IMR-90 (cell line): ENCODE measurements at regions not wholly inside any gene's neighbourhood (a gene's known extent, or its start where the extent isn't known, plus 50 kb on each side); places are given as distances from the start of the nearest gene placed in this dataset.

ENCODE experiments used
- ATAC-seq: fragments of 200-7000 bp; cut with Tn5 transposase; 2 replicates; pipeline ENCODE4 v1.9.1; 2020; ENCODE audit warnings: low read depth, mild to moderate bottlenecking, moderate library complexity
- BruUV-seq: library from RNA; stranded (reverse); fragments of 400-500 nt; replicated peaks from 2 replicates; lab custom pipeline; 2021; lab: Mats Ljungman, UMichigan
- CTCF ChIA-PET: fragments of 300-600 bp; formaldehyde crosslinking; extraction: SDS; loops from one replicate; lab custom pipeline; 2021; ENCODE audit warnings: antibody characterized with exemption; lab: Yijun Ruan, JAX
- POLR2A ChIA-PET: fragments of 300-600 bp; sonication (Branson Sonifier 250); formaldehyde crosslinking; loops from one replicate; lab custom pipeline; 2022; ENCODE audit warnings: antibody characterized with exemption; ENCODE audit not compliant: unreplicated experiment; lab: Charles Lee
- DNase-seq: peaks from one replicate; pipeline ENCODE4 v3.0.0; 2013
- H2AFZ ChIP-seq: replicated peaks from 2 replicates; pipeline ENCODE3; 2013; ENCODE audit warnings: low read length, mild to moderate bottlenecking; ENCODE audit not compliant: poor library complexity
- H2AK5ac ChIP-seq: 2 replicates; pipeline ENCODE4 v1.6.1; 2013; ENCODE audit warnings: low read depth, low read length, inconsistent platforms
- H2AK9ac ChIP-seq: replicated peaks from 2 replicates; pipeline ENCODE3; 2013; ENCODE audit warnings: mild to moderate bottlenecking, low read depth, low read length, moderate library complexity; ENCODE audit not compliant: poor library complexity
- H2BK120ac ChIP-seq: 2 replicates; pipeline ENCODE4 v1.6.1; 2013; ENCODE audit warnings: low read depth, low read length, inconsistent platforms
- H2BK15ac ChIP-seq: 3 replicates; pipeline ENCODE4 v1.6.1; 2013; ENCODE audit warnings: low read depth, low read length, inconsistent platforms
- H2BK20ac ChIP-seq: 2 replicates; pipeline ENCODE4 v1.6.1; 2013; ENCODE audit warnings: low read depth, mild to moderate bottlenecking, inconsistent platforms, low read length, moderate library complexity
- H2BK5ac ChIP-seq: 2 replicates; pipeline ENCODE4 v1.6.1; 2013; ENCODE audit warnings: mild to moderate bottlenecking, low read depth, low read length, inconsistent platforms; ENCODE audit not compliant: poor library complexity, severe bottlenecking
- H3K14ac ChIP-seq: replicated peaks from 2 replicates; pipeline ENCODE4 v1.6.1; 2013; ENCODE audit warnings: low read depth, low read length, inconsistent platforms
- H3K18ac ChIP-seq: 2 replicates; pipeline ENCODE4 v1.6.1; 2013; ENCODE audit warnings: low read depth, low read length, control low read depth
- H3K23ac ChIP-seq: 2 replicates; pipeline ENCODE4 v1.6.1; 2013; ENCODE audit warnings: low read depth, low read length, inconsistent platforms
- H3K27ac ChIP-seq: 2 replicates; pipeline ENCODE4 v1.5.1; 2013; ENCODE audit warnings: mild to moderate bottlenecking, control low read depth, low read length; ENCODE audit not compliant: insufficient read depth
- H3K27me3 ChIP-seq: 2 replicates; pipeline ENCODE4 v1.6.1; 2013; ENCODE audit warnings: low read length; ENCODE audit not compliant: control insufficient read depth, insufficient read depth
- H3K36me3 ChIP-seq: 2 replicates; pipeline ENCODE4 v1.6.1; 2013; ENCODE audit warnings: low read length, mixed read lengths; ENCODE audit not compliant: control insufficient read depth, insufficient read depth
- H3K4ac ChIP-seq: 2 replicates; pipeline ENCODE4 v1.6.1; 2013; ENCODE audit warnings: low read depth, low read length, inconsistent platforms
- H3K4me1 ChIP-seq: 2 replicates; pipeline ENCODE4 v1.6.1; 2013; ENCODE audit warnings: low read length, mixed read lengths; ENCODE audit not compliant: control insufficient read depth, insufficient read depth
- H3K4me2 ChIP-seq: 2 replicates; pipeline ENCODE4 v1.6.1; 2013; ENCODE audit warnings: low read depth, mild to moderate bottlenecking, control low read depth, low read length, moderate library complexity
- H3K4me3 ChIP-seq: 2 replicates; pipeline ENCODE4 v1.5.1; 2013; ENCODE audit warnings: low read depth, mild to moderate bottlenecking, control low read depth, low read length, moderate library complexity; ENCODE audit not compliant: insufficient read depth
- H3K56ac ChIP-seq: 2 replicates; pipeline ENCODE4 v1.6.1; 2013; ENCODE audit warnings: low read length, inconsistent platforms; ENCODE audit not compliant: insufficient read depth; ENCODE audit errors: extremely low read depth
- H3K79me1 ChIP-seq, 2 experiments: 2 replicates each; pipeline ENCODE4 v1.6.1; 2013; ENCODE audit warnings: low read length in 2 of 2, inconsistent platforms in 1 of 2, low read depth in 1 of 2
- H3K9ac ChIP-seq: 2 replicates; pipeline ENCODE4 v1.6.1; 2013; ENCODE audit warnings: low read depth, low read length, control low read depth
- H3K9me1 ChIP-seq: 2 replicates; pipeline ENCODE4 v1.6.1; 2013; ENCODE audit warnings: low read length, inconsistent platforms; ENCODE audit not compliant: insufficient read depth
- H3K9me3 ChIP-seq: 2 replicates; pipeline ENCODE4 v1.6.1; 2013; ENCODE audit warnings: low read length; ENCODE audit not compliant: control insufficient read depth, insufficient read depth
- H4K20me1 ChIP-seq: 2 replicates; pipeline ENCODE4 v1.6.1; 2013; ENCODE audit warnings: low read length, inconsistent platforms; ENCODE audit not compliant: insufficient read depth
- H4K5ac ChIP-seq: 2 replicates; pipeline ENCODE4 v1.6.1; 2013; ENCODE audit warnings: mild to moderate bottlenecking, low read depth, low read length, control low read depth
- H4K8ac ChIP-seq, 2 experiments: 2 replicates each; pipeline ENCODE4 v1.6.1; 2013; ENCODE audit warnings: low read depth in 2 of 2, low read length in 2 of 2, control low read depth in 1 of 2, inconsistent platforms in 1 of 2
- H4K91ac ChIP-seq: 2 replicates; pipeline ENCODE4 v1.6.1; 2013; ENCODE audit warnings: low read depth, low read length, inconsistent platforms; ENCODE audit not compliant: insufficient read depth
- CEBPB ChIP-seq: IDR thresholded peaks from 2 replicates; pipeline ENCODE4 v1.6.1; 2012; ENCODE audit warnings: low read depth, low read length, improper control_type of control experiment
- WGBS, 2 experiments: methylation state at CpG; one replicate each; pipeline versions ENCODE4 v1.1.5 to v1.1.7; 2013; ENCODE audit warnings: missing lambda C conversion rate in 2 of 2; ENCODE audit not compliant: insufficient read length in 1 of 2; ENCODE audit errors: extremely low coverage in 2 of 2; 5-methylcytosine and 5-hydroxymethylcytosine counted together
- dilution Hi-C: fragments of 300-500 bp; cut with HindIII; formaldehyde crosslinking; loops from one replicate; pipeline ENCODE4 v1.14.3; 2018; ENCODE audit warnings: low sequenced_read_pairs; ENCODE audit not compliant: unreplicated experiment
- in situ Hi-C: fragments of 300-500 bp; cut with MboI; formaldehyde crosslinking; loops from 3 replicates; pipeline ENCODE4 v1.14.3; 2019; ENCODE audit warnings: low sequenced_read_pairs, inconsistent platforms, mixed read lengths
- intact Hi-C: fragments of 100-400 bp; cut with micrococcal nuclease; formaldehyde crosslinking; loops from 2 replicates; pipeline ENCODE4 v1.10.0; 2022
- TF ChIP-seq, protein P1 (sequence below): fragments of 150-350 bp; IDR thresholded peaks from 2 replicates; pipeline ENCODE4 v1.6.1; 2017; ENCODE audit warnings: mild to moderate bottlenecking, antibody characterized with exemption, low read length, low read depth

DNA sequence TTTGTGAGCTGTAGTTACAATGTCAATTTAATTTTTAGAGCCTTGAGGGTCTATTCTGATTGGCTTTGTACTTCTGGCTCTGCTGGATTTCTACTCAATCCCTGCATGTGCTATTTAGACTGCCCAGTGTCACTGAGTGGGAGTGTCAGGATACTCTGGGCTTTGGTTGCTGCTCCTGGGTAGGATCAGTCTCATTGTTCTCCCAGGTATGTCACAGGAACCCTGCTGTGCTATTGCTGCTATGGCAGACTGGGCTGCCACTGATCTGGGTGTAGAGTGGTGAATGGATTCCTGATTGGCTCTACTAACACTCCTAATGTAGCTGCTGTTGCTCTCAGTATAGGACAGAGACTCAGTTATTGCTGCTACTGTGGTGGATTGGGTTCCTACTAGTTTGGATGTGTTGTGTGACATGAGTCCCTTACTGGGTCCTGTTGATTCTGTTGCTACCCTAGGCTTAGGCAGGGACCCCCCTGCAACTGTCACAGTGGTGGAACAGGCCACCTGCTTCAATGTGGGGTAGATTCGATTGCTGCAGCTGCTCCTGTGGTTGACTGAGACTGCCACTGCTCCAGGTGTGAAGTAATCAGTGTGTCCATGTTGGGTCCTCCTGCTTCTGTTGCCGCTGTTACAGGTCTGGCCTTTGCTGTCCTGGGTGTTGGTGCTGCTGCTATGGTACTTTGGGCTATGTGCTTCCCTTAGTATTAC is 707.8 kb upstream of the AMOT start:
- Histone ChIP-seq H3K14ac (no peak overlapping the region), H3K27ac (no peak overlapping the region), H2BK5ac (no peak overlapping the region), H3K4me2 (no peak overlapping the region), H2BK20ac (no peak overlapping the region), H3K23ac (no peak overlapping the region), H4K8ac (no peak overlapping the region), H2AK5ac (no peak overlapping the region), H2BK15ac (no peak overlapping the region), H3K27me3 (peaks cover 2% of the 10 kb centered on the region; the same call in 1 of the 2 replicates), H2BK120ac (no peak overlapping the region), H3K4me3 (no peak overlapping the region), H3K4me1 (no peaks in the 10 kb centered on the region), H4K5ac (no peak overlapping the region), H3K9me3 (no peaks in the 10 kb centered on the region; the same call in 1 of the 2 replicates), H3K9ac (no peak overlapping the region), H2AK9ac (no peak overlapping the region), H3K56ac (no peak overlapping the region), H2AFZ (peak overlapping the region; percentile 23), H3K36me3 (no peaks in the 10 kb centered on the region), H3K79me1 (no peaks in the 10 kb centered on the region), H3K18ac (no peak overlapping the region), H4K20me1 (no peaks in the 10 kb centered on the region), H3K9me1 (no peaks in the 10 kb centered on the region), H3K4ac (no peak overlapping the region), H4K91ac (no peak overlapping the region)
- POLR2A ChIA-PET = no interaction called here
- intact Hi-C loops = no loop called here
- ATAC-seq (no peak), DNase-seq (no peak)
- in situ Hi-C loops = no loop called here
- CTCF ChIA-PET = no interaction called here
- dilution Hi-C loops = no loop called here
- no CpG with 5 or more reads among the region's 2 CpGs for WGBS, 2 experiments
- TF ChIP-seq, protein P1, sequence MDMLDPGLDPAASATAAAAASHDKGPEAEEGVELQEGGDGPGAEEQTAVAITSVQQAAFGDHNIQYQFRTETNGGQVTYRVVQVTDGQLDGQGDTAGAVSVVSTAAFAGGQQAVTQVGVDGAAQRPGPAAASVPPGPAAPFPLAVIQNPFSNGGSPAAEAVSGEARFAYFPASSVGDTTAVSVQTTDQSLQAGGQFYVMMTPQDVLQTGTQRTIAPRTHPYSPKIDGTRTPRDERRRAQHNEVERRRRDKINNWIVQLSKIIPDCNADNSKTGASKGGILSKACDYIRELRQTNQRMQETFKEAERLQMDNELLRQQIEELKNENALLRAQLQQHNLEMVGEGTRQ = no peak
- TF ChIP-seq CEBPB = no peak
- no TSS peak for BruUV-seq
